HCT116 (cell line): ENCODE measurements at regions not wholly inside any gene's neighbourhood (a gene's known extent, or its start where the extent isn't known, plus 50 kb on each side); places are given as distances from the start of the nearest gene placed in this dataset.

Experiments used
- CBX3 ChIP-seq: IDR thresholded peaks from 2 replicates; pipeline ENCODE4 v1.6.1; 2012; ENCODE audit warnings: low read depth
- CEBPB ChIP-seq: IDR thresholded peaks from 2 replicates; pipeline ENCODE4 v1.6.1; 2012; ENCODE audit warnings: low read depth
- EZH2 ChIP-seq: fragments of 200-600 bp; sonication (generic); IDR thresholded peaks from 2 replicates; pipeline ENCODE4 v1.6.1; 2017; ENCODE audit warnings: antibody characterized with exemption, mixed run types
- POLR2A ChIP-seq: IDR thresholded peaks from 2 replicates; pipeline ENCODE4 v1.7.0; 2011; ENCODE audit warnings: borderline replicate concordance; ENCODE audit not compliant: insufficient read depth, insufficient read length; ENCODE audit errors: extremely low read depth
- POLR2AphosphoS5 ChIP-seq: IDR thresholded peaks from 2 replicates; pipeline ENCODE4 v1.6.1; 2011; ENCODE audit warnings: mild to moderate bottlenecking, low read depth, low read length, moderate library complexity
- RAD21 ChIP-seq: IDR thresholded peaks from 2 replicates; pipeline ENCODE4 v1.6.1; 2012; ENCODE audit warnings: low read depth, mild to moderate bottlenecking
- SRF ChIP-seq: IDR thresholded peaks from 2 replicates; pipeline ENCODE4 v1.6.1; 2012; ENCODE audit warnings: low read depth
- YY1 ChIP-seq: IDR thresholded peaks from 2 replicates; pipeline ENCODE4 v1.6.1; 2011; ENCODE audit warnings: low read length, low read depth, moderate library complexity, mild to moderate bottlenecking; ENCODE audit not compliant: insufficient replicate concordance; ENCODE audit errors: extremely low read depth
- TF ChIP-seq, protein P1 (sequence below): IDR thresholded peaks from 2 replicates; pipeline ENCODE4 v1.6.1; 2012; ENCODE audit warnings: low read depth
- TF ChIP-seq, protein P2 (sequence below), 3 experiments: fragments of 200-600 bp in 1 of 3; sonication (generic) in 1 of 3; IDR thresholded peaks in 2 of 3; conservative IDR thresholded peaks in 1 of 3; 2 replicates each; pipeline ENCODE4 v1.5.1; 2012 to 2017; ENCODE audit warnings: low read depth in 2 of 3, low read length in 2 of 3, antibody characterized with exemption in 1 of 3, borderline replicate concordance in 1 of 3, control low read depth in 1 of 3, mild to moderate bottlenecking in 1 of 3, mixed read lengths in 1 of 3, mixed run types in 1 of 3, moderate library complexity in 1 of 3; ENCODE audit not compliant: insufficient read depth in 1 of 3

DNA sequence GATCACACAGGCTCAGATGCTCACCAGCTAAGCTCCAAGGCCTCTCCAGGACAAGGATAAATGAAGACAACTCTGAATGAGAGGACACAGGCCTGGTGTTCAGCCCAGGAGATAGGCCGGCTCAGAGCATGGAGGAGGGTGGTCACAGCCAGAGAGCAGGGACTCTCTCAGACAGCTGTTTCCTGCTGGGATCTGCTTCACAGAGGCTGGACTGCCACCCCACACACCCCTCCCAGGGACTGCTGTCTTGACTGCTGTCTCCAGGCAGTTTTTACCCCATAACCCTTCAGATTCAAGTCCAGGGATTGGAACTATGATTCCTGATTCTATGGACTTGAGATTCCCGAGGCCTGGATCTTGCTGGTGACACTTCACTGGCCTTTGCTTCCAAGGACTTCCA lies 89.0 kb downstream of the SMIM20 start:
- no peak for TF ChIP-seq YY1
- TF ChIP-seq, protein P1, sequence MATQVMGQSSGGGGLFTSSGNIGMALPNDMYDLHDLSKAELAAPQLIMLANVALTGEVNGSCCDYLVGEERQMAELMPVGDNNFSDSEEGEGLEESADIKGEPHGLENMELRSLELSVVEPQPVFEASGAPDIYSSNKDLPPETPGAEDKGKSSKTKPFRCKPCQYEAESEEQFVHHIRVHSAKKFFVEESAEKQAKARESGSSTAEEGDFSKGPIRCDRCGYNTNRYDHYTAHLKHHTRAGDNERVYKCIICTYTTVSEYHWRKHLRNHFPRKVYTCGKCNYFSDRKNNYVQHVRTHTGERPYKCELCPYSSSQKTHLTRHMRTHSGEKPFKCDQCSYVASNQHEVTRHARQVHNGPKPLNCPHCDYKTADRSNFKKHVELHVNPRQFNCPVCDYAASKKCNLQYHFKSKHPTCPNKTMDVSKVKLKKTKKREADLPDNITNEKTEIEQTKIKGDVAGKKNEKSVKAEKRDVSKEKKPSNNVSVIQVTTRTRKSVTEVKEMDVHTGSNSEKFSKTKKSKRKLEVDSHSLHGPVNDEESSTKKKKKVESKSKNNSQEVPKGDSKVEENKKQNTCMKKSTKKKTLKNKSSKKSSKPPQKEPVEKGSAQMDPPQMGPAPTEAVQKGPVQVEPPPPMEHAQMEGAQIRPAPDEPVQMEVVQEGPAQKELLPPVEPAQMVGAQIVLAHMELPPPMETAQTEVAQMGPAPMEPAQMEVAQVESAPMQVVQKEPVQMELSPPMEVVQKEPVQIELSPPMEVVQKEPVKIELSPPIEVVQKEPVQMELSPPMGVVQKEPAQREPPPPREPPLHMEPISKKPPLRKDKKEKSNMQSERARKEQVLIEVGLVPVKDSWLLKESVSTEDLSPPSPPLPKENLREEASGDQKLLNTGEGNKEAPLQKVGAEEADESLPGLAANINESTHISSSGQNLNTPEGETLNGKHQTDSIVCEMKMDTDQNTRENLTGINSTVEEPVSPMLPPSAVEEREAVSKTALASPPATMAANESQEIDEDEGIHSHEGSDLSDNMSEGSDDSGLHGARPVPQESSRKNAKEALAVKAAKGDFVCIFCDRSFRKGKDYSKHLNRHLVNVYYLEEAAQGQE, result no peak
- TF ChIP-seq CEBPB, result no peak
- TF ChIP-seq, protein P2, sequence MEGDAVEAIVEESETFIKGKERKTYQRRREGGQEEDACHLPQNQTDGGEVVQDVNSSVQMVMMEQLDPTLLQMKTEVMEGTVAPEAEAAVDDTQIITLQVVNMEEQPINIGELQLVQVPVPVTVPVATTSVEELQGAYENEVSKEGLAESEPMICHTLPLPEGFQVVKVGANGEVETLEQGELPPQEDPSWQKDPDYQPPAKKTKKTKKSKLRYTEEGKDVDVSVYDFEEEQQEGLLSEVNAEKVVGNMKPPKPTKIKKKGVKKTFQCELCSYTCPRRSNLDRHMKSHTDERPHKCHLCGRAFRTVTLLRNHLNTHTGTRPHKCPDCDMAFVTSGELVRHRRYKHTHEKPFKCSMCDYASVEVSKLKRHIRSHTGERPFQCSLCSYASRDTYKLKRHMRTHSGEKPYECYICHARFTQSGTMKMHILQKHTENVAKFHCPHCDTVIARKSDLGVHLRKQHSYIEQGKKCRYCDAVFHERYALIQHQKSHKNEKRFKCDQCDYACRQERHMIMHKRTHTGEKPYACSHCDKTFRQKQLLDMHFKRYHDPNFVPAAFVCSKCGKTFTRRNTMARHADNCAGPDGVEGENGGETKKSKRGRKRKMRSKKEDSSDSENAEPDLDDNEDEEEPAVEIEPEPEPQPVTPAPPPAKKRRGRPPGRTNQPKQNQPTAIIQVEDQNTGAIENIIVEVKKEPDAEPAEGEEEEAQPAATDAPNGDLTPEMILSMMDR (IDR thresholded peaks at IDR 0.05 in 2 of 3, conservative IDR thresholded peaks at IDR 0.05 in 1 of 3; ENCODE audit: borderline replicate concordance in 1 of 3, insufficient read depth in 1 of 3, low read depth in 2 of 3, low read length in 2 of 3), result no peak
- no peak for TF ChIP-seq POLR2AphosphoS5
- no peak for TF ChIP-seq CBX3
- no peak for TF ChIP-seq EZH2
- TF ChIP-seq RAD21, result no peak
- TF ChIP-seq SRF, result no peak
- no peak for TF ChIP-seq POLR2A
